Stomach (tissue), 8 donors: ENCODE measurements at regions not wholly inside any gene's neighbourhood (a gene's known extent, or its start where the extent isn't known, plus 50 kb on each side); places are given as distances from the start of the nearest gene placed in this dataset.

Source experiments
- DNase-seq, 2 donors: peaks; one replicate each; pipeline versions ENCODE4 v3.0.0 to v3.0.0-alpha.2; 2013 to 2019
- H3K27ac ChIP-seq, 5 donors: fragments of 200-600 bp in 4 of 5; sonication (generic) in 4 of 5; one replicate each; pipeline ENCODE4 v1.5.1; 2013 to 2019; ENCODE audit warnings: mild to moderate bottlenecking in 1 of 5, moderate library complexity in 1 of 5
- H3K27me3 ChIP-seq, 3 donors: fragments of 200-600 bp; sonication (generic); one replicate each; pipeline ENCODE4 v1.5.1; 2017 to 2019; ENCODE audit warnings: mixed run types in 1 of 3
- H3K36me3 ChIP-seq, 4 donors: fragments of 200-600 bp; sonication (generic); 1 replicate in 3 of 4; 2 replicates in 1 of 4; pipeline ENCODE4 v1.5.1; 2016 to 2019
- H3K4me1 ChIP-seq, 4 donors: fragments of 200-600 bp; sonication (generic); one replicate each; pipeline ENCODE4 v1.5.1; 2016 to 2019
- H3K4me3 ChIP-seq, 4 donors: fragments of 200-600 bp; sonication (generic) in 3 of 4; one replicate each; pipeline ENCODE4 v1.5.1; 2016 to 2019; ENCODE audit warnings: mild to moderate bottlenecking in 1 of 4
- H3K9me3 ChIP-seq, 4 donors: fragments of 200-600 bp; sonication (generic); one replicate each; pipeline ENCODE4 v1.5.1; 2016 to 2019
- EP300 ChIP-seq: sonication (generic); formaldehyde crosslinking; IDR thresholded peaks from one replicate; pipeline ENCODE4 v1.6.1; 2017; ENCODE audit warnings: antibody characterized with exemption
- POLR2A ChIP-seq, 4 donors: fragments of 450-650 bp; IDR thresholded peaks; one replicate each; pipeline ENCODE4 v1.6.1; 2016; ENCODE audit warnings: antibody characterized with exemption in 4 of 4, control low read depth in 2 of 4, mild to moderate bottlenecking in 1 of 4, moderate library complexity in 1 of 4
- POLR2AphosphoS5 ChIP-seq, 3 donors: sonication (generic); formaldehyde crosslinking; IDR thresholded peaks; one replicate each; pipeline ENCODE4 v1.6.1; 2016; ENCODE audit warnings: antibody characterized with exemption in 3 of 3
- WGBS, 5 donors: extraction: QIAGEN DNeasy Blood & Tissue Kit in 3 of 5; methylation state at CpG; one replicate each; pipeline versions ENCODE4 v1.1.5 to v1.1.7; 2013 to 2018; 5-methylcytosine and 5-hydroxymethylcytosine counted together
- intact Hi-C: fragments of 100-400 bp; cut with DNase I; formaldehyde crosslinking; loops from one replicate; pipeline ENCODE4 v1.15.1; 2023; ENCODE audit warnings: low total_unique reads
- TF ChIP-seq, protein P1 (sequence below), 7 experiments: fragments of 450-650 bp in 4 of 7; fragments of 200-600 bp in 3 of 7; sonication (generic) in 3 of 7; IDR thresholded peaks; one replicate each; pipeline ENCODE4 v1.5.1; 2016 to 2019; ENCODE audit warnings: antibody characterized with exemption in 7 of 7, control low read depth in 2 of 7, mild to moderate bottlenecking in 1 of 7
- donor health status: healthy with polysubstance abuse.
- donor health status: Bipolar disorder and iron deficiency.
- donor health status: healthy.

DNA sequence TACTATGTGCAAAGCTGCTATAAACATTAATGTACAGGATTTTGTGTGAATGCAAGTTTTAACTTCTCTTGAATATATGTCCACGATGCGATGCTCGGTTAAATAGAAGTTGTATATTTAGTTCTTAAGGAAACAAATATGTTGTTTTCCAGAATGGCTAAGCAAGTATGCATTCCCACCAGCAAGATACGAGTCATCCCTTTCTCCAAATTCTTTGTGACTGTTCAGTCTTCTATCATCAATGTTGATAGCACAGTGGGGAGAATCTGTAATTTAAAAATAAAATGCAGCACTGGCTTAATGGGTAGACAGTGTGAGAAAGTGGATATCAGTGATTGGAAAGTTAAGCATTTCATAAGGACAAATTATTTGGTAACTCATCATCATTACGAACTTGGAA lies 1340.8 kb downstream of the PCDH9 start:
- no peaks in the 10 kb centered on the region for H3K36me3 ChIP-seq
- no peak overlapping the region for H3K27ac ChIP-seq
- DNase-seq = no peak
- no peaks in the 10 kb centered on the region for H3K4me1 ChIP-seq
- 73 to 82% (median 81%) methylated on average over 5 of the region's 5 CpGs for WGBS, 5 donors
- no peaks in the 10 kb centered on the region for H3K27me3 ChIP-seq
- no peak overlapping the region for H3K4me3 ChIP-seq
- TF ChIP-seq, protein P1, sequence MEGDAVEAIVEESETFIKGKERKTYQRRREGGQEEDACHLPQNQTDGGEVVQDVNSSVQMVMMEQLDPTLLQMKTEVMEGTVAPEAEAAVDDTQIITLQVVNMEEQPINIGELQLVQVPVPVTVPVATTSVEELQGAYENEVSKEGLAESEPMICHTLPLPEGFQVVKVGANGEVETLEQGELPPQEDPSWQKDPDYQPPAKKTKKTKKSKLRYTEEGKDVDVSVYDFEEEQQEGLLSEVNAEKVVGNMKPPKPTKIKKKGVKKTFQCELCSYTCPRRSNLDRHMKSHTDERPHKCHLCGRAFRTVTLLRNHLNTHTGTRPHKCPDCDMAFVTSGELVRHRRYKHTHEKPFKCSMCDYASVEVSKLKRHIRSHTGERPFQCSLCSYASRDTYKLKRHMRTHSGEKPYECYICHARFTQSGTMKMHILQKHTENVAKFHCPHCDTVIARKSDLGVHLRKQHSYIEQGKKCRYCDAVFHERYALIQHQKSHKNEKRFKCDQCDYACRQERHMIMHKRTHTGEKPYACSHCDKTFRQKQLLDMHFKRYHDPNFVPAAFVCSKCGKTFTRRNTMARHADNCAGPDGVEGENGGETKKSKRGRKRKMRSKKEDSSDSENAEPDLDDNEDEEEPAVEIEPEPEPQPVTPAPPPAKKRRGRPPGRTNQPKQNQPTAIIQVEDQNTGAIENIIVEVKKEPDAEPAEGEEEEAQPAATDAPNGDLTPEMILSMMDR (IDR thresholded peaks at IDR 0.05) = no peak
- intact Hi-C loops = no loop called here
- no peaks in the 10 kb centered on the region for H3K9me3 ChIP-seq

DNA sequence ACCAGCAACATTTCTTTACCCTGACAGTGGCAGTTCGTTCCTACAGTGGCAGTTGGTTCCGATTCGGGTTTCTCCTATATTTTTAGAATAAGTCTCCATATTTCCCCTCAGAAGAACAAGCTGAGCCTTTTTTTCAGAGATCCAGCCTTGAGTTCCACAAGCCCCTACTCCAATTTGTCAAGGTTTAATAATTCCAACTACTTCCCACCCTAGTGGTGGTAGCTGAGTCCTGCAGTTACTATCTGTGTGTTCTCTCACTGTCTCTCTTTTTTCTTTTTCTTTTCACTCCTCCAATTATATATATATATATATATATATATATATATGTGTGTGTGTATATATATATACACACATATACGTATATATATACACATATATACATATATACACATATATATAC lies 1347.3 kb downstream of the PCDH9 start:
- TF ChIP-seq EP300 = no peak
- TF ChIP-seq, protein P1 (IDR thresholded peaks at IDR 0.05) = peak in 1 of 7 experiments; percentile 7
- Histone ChIP-seq H3K4me1 (no peaks in the 10 kb centered on the region), H3K36me3 (no peaks in the 10 kb centered on the region), H3K9me3 (peaks cover 0 to 11% (median 4%) of the 10 kb centered on the region in 4 donors), H3K4me3 (no peak overlapping the region), H3K27ac (no peak overlapping the region), H3K27me3 (no peaks in the 10 kb centered on the region)
- DNase-seq = no peak
- intact Hi-C loops = no loop called here
- 81 to 85% (median 83%) methylated on average over 4 of the region's 4 CpGs for WGBS, 5 donors

DNA sequence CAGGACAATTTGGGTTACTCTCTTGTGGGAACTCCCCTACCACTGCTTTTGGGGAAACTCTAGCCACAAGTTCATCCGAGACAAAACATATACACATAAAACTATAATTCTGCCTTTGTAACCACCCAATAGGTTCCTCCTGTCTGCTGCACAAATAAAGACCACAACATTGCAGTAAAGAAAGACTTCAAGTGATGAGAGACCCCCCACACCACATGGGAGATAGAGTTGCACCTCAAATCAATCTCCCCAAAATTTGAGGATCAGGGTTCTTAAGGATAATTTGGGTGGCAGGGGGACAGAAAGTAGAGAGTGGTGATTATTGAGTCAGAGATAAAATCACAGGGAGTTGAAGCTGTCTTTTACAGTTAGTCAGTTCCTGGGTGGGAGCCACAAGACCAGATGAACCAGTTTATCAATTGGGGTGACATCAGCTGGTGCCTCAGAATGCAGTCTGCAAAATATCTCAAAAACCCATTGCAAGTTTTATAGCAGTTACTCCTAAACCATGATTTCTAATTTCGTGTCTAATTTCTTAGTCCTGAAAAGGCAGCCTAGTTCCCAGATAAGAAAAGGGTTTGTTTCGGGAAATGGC lies 1348.5 kb downstream of the PCDH9 start:
- Histone ChIP-seq H3K36me3 (no peaks in the 10 kb centered on the region), H3K27me3 (no peaks in the 10 kb centered on the region), H3K4me3 (no peak overlapping the region), H3K4me1 (no peaks in the 10 kb centered on the region), H3K27ac (no peak overlapping the region), H3K9me3 (peaks cover 0 to 11% (median 4%) of the 10 kb centered on the region in 4 donors)
- no peak for DNase-seq
- TF ChIP-seq POLR2A (IDR thresholded peaks at IDR 0.05) = no peak
- TF ChIP-seq, protein P1 (IDR thresholded peaks at IDR 0.05) = no peak
- no peak for TF ChIP-seq POLR2AphosphoS5 (IDR thresholded peaks at IDR 0.05)
- no peak for TF ChIP-seq EP300
- WGBS, 5 donors = 89 to 95% (median 92%) methylated on average over 3 of the region's 3 CpGs
- intact Hi-C loops = no loop called here

DNA sequence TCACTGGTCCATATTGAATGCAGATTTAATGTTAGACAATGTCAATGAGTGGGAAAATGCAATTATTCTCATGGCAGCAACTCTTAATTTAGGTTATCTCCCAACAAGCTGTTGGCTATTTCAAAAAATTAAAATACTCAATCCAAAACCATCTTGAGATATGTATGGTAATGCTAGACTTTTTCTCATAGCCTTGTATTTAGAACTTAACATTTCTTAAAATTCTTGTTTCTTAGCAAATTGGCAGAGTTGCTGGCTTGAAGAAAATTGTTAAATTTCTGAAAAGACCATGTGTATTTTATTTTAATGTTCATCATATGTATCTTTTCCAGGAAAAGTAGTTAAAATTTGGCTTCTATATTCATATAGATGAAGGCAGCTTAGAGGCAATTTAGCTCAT lies 1355.1 kb downstream of the PCDH9 start:
- intact Hi-C loops = no loop called here

GRCh38 chr13:65872448-65872847 lies 1357.7 kb downstream of the PCDH9 start:
- TF ChIP-seq, protein P1 (IDR thresholded peaks at IDR 0.05) = no peak
- TF ChIP-seq POLR2A (IDR thresholded peaks at IDR 0.05) (no peak), EP300 (no peak), POLR2AphosphoS5 (IDR thresholded peaks at IDR 0.05) (no peak)
- DNase-seq = no peak
- no peaks in the 10 kb centered on the region for H3K4me1 ChIP-seq
- H3K9me3 ChIP-seq = no peaks in the 10 kb centered on the region
- intact Hi-C loops = no loop called here
- no peaks in the 10 kb centered on the region for H3K27me3 ChIP-seq
- no peaks in the 10 kb centered on the region for H3K36me3 ChIP-seq
- no peak overlapping the region for H3K27ac ChIP-seq
- no peak overlapping the region for H3K4me3 ChIP-seq

More for the DNA sequence above, 1355.1 kb downstream of the PCDH9 start:
- Histone ChIP-seq H3K4me1 (no peaks in the 10 kb centered on the region), H3K27me3 (no peaks in the 10 kb centered on the region), H3K4me3 (no peak overlapping the region), H3K36me3 (no peaks in the 10 kb centered on the region), H3K27ac (no peak overlapping the region), H3K9me3 (no peaks in the 10 kb centered on the region)
- TF ChIP-seq POLR2AphosphoS5 (IDR thresholded peaks at IDR 0.05) = no peak
- DNase-seq = no peak
